DND-41 (cell line): ENCODE measurements at regions not wholly inside any gene's neighbourhood (a gene's known extent, or its start where the extent isn't known, plus 50 kb on each side); places are given as distances from the start of the nearest gene placed in this dataset.
"Not testable (repeated sequence)": the region's sequence is repeated elsewhere in the genome, so short reads cannot be mapped to it uniquely, and the experiment has no call there.

Source experiments
- EZH2 ChIP-seq: IDR thresholded peaks from 3 replicates; pipeline ENCODE4 v1.6.1; 2012; ENCODE audit warnings: borderline replicate concordance, low read depth, mild to moderate bottlenecking, moderate library complexity, low read length, inconsistent platforms; ENCODE audit not compliant: severe bottlenecking
- TF ChIP-seq, protein P1 (sequence below): IDR thresholded peaks from 2 replicates; pipeline ENCODE4 v1.5.1; 2012; ENCODE audit warnings: borderline replicate concordance, low read length, moderate library complexity, mild to moderate bottlenecking; ENCODE audit not compliant: poor library complexity, severe bottlenecking; ENCODE audit errors: extremely low read depth

DNA sequence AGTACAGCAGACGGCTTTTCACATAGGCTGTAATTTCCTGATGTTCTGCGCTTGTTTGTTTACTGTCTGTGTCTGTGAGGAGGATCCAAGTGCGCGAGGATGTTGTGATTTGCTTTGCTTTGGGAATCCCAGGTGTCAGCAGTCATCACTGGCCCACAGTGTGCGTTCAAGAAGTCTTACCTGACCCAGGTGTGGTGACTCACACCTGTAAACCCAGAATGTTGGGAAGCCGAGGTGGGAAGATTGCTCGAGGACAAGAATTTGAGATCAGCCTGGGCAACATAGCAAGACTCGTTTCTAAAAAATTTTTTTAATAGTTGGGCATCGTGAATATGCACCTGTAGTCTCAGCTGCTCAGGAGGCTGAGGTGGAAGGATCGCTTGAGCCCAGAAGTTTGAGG is 110.7 kb downstream of the CRLF3 start:
- TF ChIP-seq EZH2: not testable (repeated sequence)
- TF ChIP-seq, protein P1, sequence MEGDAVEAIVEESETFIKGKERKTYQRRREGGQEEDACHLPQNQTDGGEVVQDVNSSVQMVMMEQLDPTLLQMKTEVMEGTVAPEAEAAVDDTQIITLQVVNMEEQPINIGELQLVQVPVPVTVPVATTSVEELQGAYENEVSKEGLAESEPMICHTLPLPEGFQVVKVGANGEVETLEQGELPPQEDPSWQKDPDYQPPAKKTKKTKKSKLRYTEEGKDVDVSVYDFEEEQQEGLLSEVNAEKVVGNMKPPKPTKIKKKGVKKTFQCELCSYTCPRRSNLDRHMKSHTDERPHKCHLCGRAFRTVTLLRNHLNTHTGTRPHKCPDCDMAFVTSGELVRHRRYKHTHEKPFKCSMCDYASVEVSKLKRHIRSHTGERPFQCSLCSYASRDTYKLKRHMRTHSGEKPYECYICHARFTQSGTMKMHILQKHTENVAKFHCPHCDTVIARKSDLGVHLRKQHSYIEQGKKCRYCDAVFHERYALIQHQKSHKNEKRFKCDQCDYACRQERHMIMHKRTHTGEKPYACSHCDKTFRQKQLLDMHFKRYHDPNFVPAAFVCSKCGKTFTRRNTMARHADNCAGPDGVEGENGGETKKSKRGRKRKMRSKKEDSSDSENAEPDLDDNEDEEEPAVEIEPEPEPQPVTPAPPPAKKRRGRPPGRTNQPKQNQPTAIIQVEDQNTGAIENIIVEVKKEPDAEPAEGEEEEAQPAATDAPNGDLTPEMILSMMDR: not testable (repeated sequence)
